ENCODE measurements at regions not wholly inside any gene's neighbourhood (a gene's known extent, or its start where the extent isn't known, plus 50 kb on each side); places are given as distances from the start of the nearest gene placed in this dataset.

- no peaks in the 10 kb centered on the region for H3K36me3 ChIP-seq (replicated peaks in 1 of 2; ENCODE audit: control insufficient read depth in 1 of 2, insufficient read depth in 2 of 2, low read length in 2 of 2)
- no peak for ATAC-seq
- H3K9me3 ChIP-seq (ENCODE audit: low read length): no peaks in the 10 kb centered on the region
- BruUV-seq (replicated peaks): no TSS peak
- no peaks in the 10 kb centered on the region for H3K4me1 ChIP-seq (ENCODE audit: insufficient read depth, low read length)
- ChIA-PET POLR2A (no interaction called here), CTCF (ENCODE audit: low intra/inter-chr PET ratio, low total read pairs) (no interaction called here)
- no peaks in the 10 kb centered on the region for H3K79me2 ChIP-seq (ENCODE audit: insufficient read depth, low read length)
- H3K9ac ChIP-seq (ENCODE audit: insufficient read depth, low read depth, low read length): no peak overlapping the region
- in situ Hi-C loops (cut with HindIII; ENCODE audit: extremely low pct_ligation_motif_present, low pct_unique_long_range_greater_than_20kb) (no loop called here), intact Hi-C loops (cut with micrococcal nuclease; ENCODE audit: unreplicated experiment) (no loop called here)
- no peak overlapping the region for H3K4me3 ChIP-seq (replicated peaks in 1 of 3; ENCODE audit: insufficient read depth in 1 of 3, low read depth in 2 of 3, low read length in 3 of 3)
- H2AFZ ChIP-seq (ENCODE audit: low read length): no peak overlapping the region
- no peaks in the 10 kb centered on the region for H3K27me3 ChIP-seq (ENCODE audit: control insufficient read depth in 1 of 2, insufficient read depth in 2 of 2, low read length in 2 of 2)
- H3K4me2 ChIP-seq (ENCODE audit: low read depth, low read length): no peak overlapping the region
- H3K27ac ChIP-seq (ENCODE audit: extremely low read length, insufficient read depth, low read length): no peak overlapping the region
- no peak for DNase-seq (ENCODE audit: low spot score)
- no peaks in the 10 kb centered on the region for H4K20me1 ChIP-seq (ENCODE audit: insufficient read depth, low read length)
- FAIRE-seq: no peak
- 0% methylated on average over 3 of the region's 3 CpGs for WGBS (ENCODE audit: low lambda C conversion rate)
- no peak for TF ChIP-seq PAX8 (CRISPR knock-in tag; IDR thresholded peaks at IDR 0.05; ENCODE audit: borderline replicate concordance)
- no peak for TF ChIP-seq ZBTB49 (CRISPR knock-in tag; IDR thresholded peaks at IDR 0.05; ENCODE audit: borderline replicate concordance)
- TF ChIP-seq ZNF639 (CRISPR knock-in tag; conservative IDR thresholded peaks at IDR 0.05): no peak
- TF ChIP-seq ZNF564 (CRISPR knock-in tag; IDR thresholded peaks at IDR 0.05): no peak
- no peak for TF ChIP-seq CENPX (CRISPR knock-in tag; IDR thresholded peaks at IDR 0.05)
- no peak for TF ChIP-seq ZXDC (CRISPR knock-in tag; IDR thresholded peaks at IDR 0.05)
- no peak for TF ChIP-seq SOX6 (IDR thresholded peaks at IDR 0.05)
- no peak for TF ChIP-seq SOX6 (CRISPR knock-in tag; IDR thresholded peaks at IDR 0.05)
- no peak for TF ChIP-seq DPF2 (CRISPR knock-in tag; IDR thresholded peaks at IDR 0.05; ENCODE audit: borderline replicate concordance, low read depth)
- TF ChIP-seq AHDC1 (CRISPR knock-in tag; IDR thresholded peaks at IDR 0.05; ENCODE audit: borderline replicate concordance): no peak
- TF ChIP-seq GABPB1 (CRISPR knock-in tag; IDR thresholded peaks at IDR 0.05): no peak
- TF ChIP-seq ZNF501 (CRISPR knock-in tag; IDR thresholded peaks at IDR 0.05): no peak
- no peak for TF ChIP-seq ZNF260 (CRISPR knock-in tag; IDR thresholded peaks at IDR 0.05; ENCODE audit: borderline replicate concordance, low read depth)
- no peak for TF ChIP-seq ZNF674 (CRISPR knock-in tag; IDR thresholded peaks at IDR 0.05; ENCODE audit: low read depth)
These were observed 295.7 kb downstream of the BCL11B start for GRCh38 chr14:98976271-98976670.

Data from HepG2 (cell line).